Muscle of leg (tissue), 3 donors: ENCODE measurements at regions not wholly inside any gene's neighbourhood (a gene's known extent, or its start where the extent isn't known, plus 50 kb on each side); places are given as distances from the start of the nearest gene placed in this dataset.

Experiments used
- DNase-seq: peaks from one replicate; pipeline ENCODE4 v3.0.0; 2013
- H3K27ac ChIP-seq: one replicate; pipeline ENCODE4 v1.5.1; 2013; ENCODE audit warnings: mild to moderate bottlenecking, low read length, control low read depth
- H3K27me3 ChIP-seq: one replicate; pipeline ENCODE4 v1.6.1; 2013; ENCODE audit warnings: low read length; ENCODE audit not compliant: control insufficient read depth, insufficient read depth
- H3K36me3 ChIP-seq: one replicate; pipeline ENCODE4 v1.6.1; 2013; ENCODE audit warnings: low read length; ENCODE audit not compliant: control insufficient read depth, insufficient read depth
- H3K4me1 ChIP-seq: one replicate; pipeline ENCODE4 v1.6.1; 2013; ENCODE audit warnings: low read length; ENCODE audit not compliant: control insufficient read depth, insufficient read depth
- H3K4me3 ChIP-seq: one replicate; pipeline ENCODE4 v1.5.1; 2013; ENCODE audit warnings: low read length, control low read depth
- H3K9me3 ChIP-seq: replicated peaks from 2 replicates; pipeline ENCODE4 v1.6.1; 2013; ENCODE audit warnings: low read depth, low read length; ENCODE audit not compliant: control insufficient read depth
- WGBS: methylation state at CpG from one replicate; pipeline ENCODE4 v1.1.5; 2013; ENCODE audit warnings: missing lambda C conversion rate; ENCODE audit not compliant: insufficient coverage; 5-methylcytosine and 5-hydroxymethylcytosine counted together

GRCh38 chr1:59241909-59242308 lies 55.0 kb upstream of the FGGY start:
- Histone ChIP-seq H3K9me3 (no peaks in the 10 kb centered on the region), H3K4me1 (peaks cover 2% of the 10 kb centered on the region), H3K27me3 (no peaks in the 10 kb centered on the region), H3K36me3 (no peaks in the 10 kb centered on the region), H3K27ac (no peak overlapping the region), H3K4me3 (no peak overlapping the region)
- no CpG with 5 or more reads among the region's 2 CpGs for WGBS
- DNase-seq, result no peak

GRCh38 chr1:59242370-59242769 lies 54.5 kb upstream of the FGGY start:
- WGBS, result 83% methylated on average over 1 of the region's 2 CpGs

GRCh38 chr1:59243550-59243949 lies 53.3 kb upstream of the FGGY start:
- peak overlapping the region; percentile 64 for H3K27ac ChIP-seq
- no peaks in the 10 kb centered on the region for H3K9me3 ChIP-seq
- DNase-seq, result peak; percentile 79
- no peak overlapping the region for H3K4me3 ChIP-seq
- peaks cover 2% of the 10 kb centered on the region for H3K4me1 ChIP-seq
- no peaks in the 10 kb centered on the region for H3K27me3 ChIP-seq
- H3K36me3 ChIP-seq, result no peaks in the 10 kb centered on the region

More at GRCh38 chr1:59242370-59242769, 54.5 kb upstream of the FGGY start:
- no peaks in the 10 kb centered on the region for H3K27me3 ChIP-seq
- peaks cover 2% of the 10 kb centered on the region for H3K4me1 ChIP-seq
- DNase-seq, result no peak
- no peaks in the 10 kb centered on the region for H3K9me3 ChIP-seq
- no peak overlapping the region for H3K4me3 ChIP-seq
- H3K27ac ChIP-seq, result no peak overlapping the region
- no peaks in the 10 kb centered on the region for H3K36me3 ChIP-seq

- DNase-seq, result no peak
- Histone ChIP-seq H3K27ac (no peak overlapping the region), H3K36me3 (no peaks in the 10 kb centered on the region), H3K4me3 (no peak overlapping the region), H3K4me1 (peaks cover 2% of the 10 kb centered on the region), H3K9me3 (no peaks in the 10 kb centered on the region), H3K27me3 (no peaks in the 10 kb centered on the region)
- no CpG with 5 or more reads among the region's 1 CpG for WGBS
Observed at GRCh38 chr1:59243978-59244377, 52.9 kb upstream of the FGGY start.

- H3K9me3 ChIP-seq, result no peaks in the 10 kb centered on the region
- H3K36me3 ChIP-seq, result no peaks in the 10 kb centered on the region
- no peak for DNase-seq
- no peaks in the 10 kb centered on the region for H3K27me3 ChIP-seq
- no CpG with 5 or more reads among the region's 1 CpG for WGBS
- H3K4me3 ChIP-seq, result no peak overlapping the region
- H3K4me1 ChIP-seq, result peaks cover 2% of the 10 kb centered on the region
- H3K27ac ChIP-seq, result no peak overlapping the region
Observed at GRCh38 chr1:59244891-59245290, 52.0 kb upstream of the FGGY start.
